GM23338 (cell line): ENCODE measurements at regions not wholly inside any gene's neighbourhood (a gene's known extent, or its start where the extent isn't known, plus 50 kb on each side); places are given as distances from the start of the nearest gene placed in this dataset.

ENCODE experiments used
- ATAC-seq: fragments of 200-7000 bp; cut with Tn5 transposase; 3 replicates; pipeline ENCODE4 v1.9.1; 2020
- DNase-seq: peaks from one replicate; pipeline ENCODE4 v3.0.0-alpha.2; 2015; ENCODE audit warnings: low spot score
- H2AFZ ChIP-seq: fragments of 200-600 bp; sonication (generic); 2 replicates; pipeline ENCODE4 v1.8.0; 2016; ENCODE audit warnings: antibody characterized with exemption, mild to moderate bottlenecking, moderate library complexity
- H3F3A ChIP-seq: fragments of 200-600 bp; sonication (generic); replicated peaks from 2 replicates; pipeline ENCODE4 v1.8.0; 2017; ENCODE audit warnings: antibody characterized with exemption, mixed run types, low read depth
- H3K27ac ChIP-seq: fragments of 200-600 bp; sonication (generic); 2 replicates; pipeline ENCODE4 v1.6.1; 2016; ENCODE audit warnings: low read depth
- H3K27me3 ChIP-seq: fragments of 200-600 bp; sonication (generic); 2 replicates; pipeline ENCODE4 v1.8.0; 2016; ENCODE audit warnings: mild to moderate bottlenecking, mixed run types, moderate library complexity; ENCODE audit not compliant: insufficient read depth
- H3K36me3 ChIP-seq: fragments of 200-600 bp; sonication (generic); 2 replicates; pipeline ENCODE4 v1.8.0; 2016; ENCODE audit warnings: mild to moderate bottlenecking; ENCODE audit not compliant: insufficient read depth
- H3K4me1 ChIP-seq: fragments of 200-600 bp; sonication (generic); 2 replicates; pipeline ENCODE4 v1.8.0; 2016; ENCODE audit warnings: mild to moderate bottlenecking, moderate library complexity; ENCODE audit not compliant: insufficient read depth
- H3K4me2 ChIP-seq: fragments of 200-600 bp; sonication (generic); 2 replicates; pipeline ENCODE4 v1.7.1; 2017; ENCODE audit warnings: mixed run types
- H3K4me3 ChIP-seq: fragments of 200-600 bp; sonication (generic); 2 replicates; pipeline ENCODE4 v1.6.1; 2016; ENCODE audit warnings: mixed run types
- H3K79me2 ChIP-seq: fragments of 200-600 bp; sonication (generic); replicated peaks from 2 replicates; pipeline ENCODE4 v1.8.0; 2017; ENCODE audit warnings: mild to moderate bottlenecking; ENCODE audit not compliant: insufficient read depth
- H3K9me2 ChIP-seq: fragments of 200-600 bp; sonication (generic); 2 replicates; pipeline ENCODE4 v1.8.0; 2017; ENCODE audit not compliant: insufficient read depth
- H4K20me1 ChIP-seq: fragments of 200-600 bp; sonication (generic); replicated peaks from 2 replicates; pipeline ENCODE4 v1.8.0; 2017; ENCODE audit warnings: mild to moderate bottlenecking; ENCODE audit not compliant: insufficient read depth
- H3K27ac Mint-ChIP-seq: 2 replicates; pipeline ENCODE4 v1.8.0; 2020; ENCODE audit warnings: inconsistent platforms, mild to moderate bottlenecking, moderate library complexity, mixed read lengths
- H3K27me3 Mint-ChIP-seq: 3 replicates; pipeline ENCODE4 v1.8.0; 2022; ENCODE audit warnings: low read depth, mild to moderate bottlenecking, moderate library complexity, mixed read lengths, inconsistent platforms; ENCODE audit not compliant: insufficient read depth, poor library complexity
- H3K36me3 Mint-ChIP-seq: 3 replicates; pipeline ENCODE4 v1.8.0; 2021; ENCODE audit warnings: low read depth, mild to moderate bottlenecking, inconsistent platforms, moderate library complexity, mixed read lengths
- H3K4me1 Mint-ChIP-seq: 3 replicates; pipeline ENCODE4 v1.8.0; 2020; ENCODE audit warnings: mild to moderate bottlenecking, inconsistent platforms, mixed read lengths
- H3K4me3 Mint-ChIP-seq: 3 replicates; pipeline ENCODE4 v1.8.0; 2021; ENCODE audit warnings: moderate library complexity, mild to moderate bottlenecking, inconsistent platforms, mixed read lengths
- H3K9me3 Mint-ChIP-seq: 3 replicates; pipeline ENCODE4 v1.8.0; 2020; ENCODE audit warnings: moderate library complexity, mild to moderate bottlenecking, inconsistent platforms, mixed read lengths
- CREB1 ChIP-seq: fragments of 250-450 bp; sonication (Bioruptor Pico); IDR thresholded peaks from 2 replicates; pipeline ENCODE4 v1.5.0; 2020; ENCODE audit warnings: low read depth, mild to moderate bottlenecking, moderate library complexity
- CTCF ChIP-seq, 2 experiments: fragments of 200-600 bp in 1 of 2; sonication (generic) in 1 of 2; conservative IDR thresholded peaks; 2 replicates each; pipeline versions ENCODE4 v1.5.1 to v1.6.1; 2016 to 2017; ENCODE audit warnings: antibody characterized with exemption in 2 of 2, low read depth in 2 of 2, mild to moderate bottlenecking in 2 of 2, moderate library complexity in 1 of 2
- ETS1 ChIP-seq: IDR thresholded peaks from 2 replicates; pipeline ENCODE4 v1.6.1; 2016; ENCODE audit warnings: antibody characterized with exemption
- EZH2 ChIP-seq: fragments of 200-600 bp; sonication (generic); IDR thresholded peaks from one replicate; pipeline ENCODE4 v1.8.0; 2017; ENCODE audit warnings: antibody characterized with exemption, mild to moderate bottlenecking, low read depth; ENCODE audit not compliant: unreplicated experiment
- EZH2phosphoT487 ChIP-seq: fragments of 200-600 bp; sonication (generic); IDR thresholded peaks from one replicate; pipeline ENCODE4 v1.8.1; 2018; ENCODE audit warnings: antibody characterized with exemption; ENCODE audit not compliant: unreplicated experiment
- JUNB ChIP-seq: IDR thresholded peaks from one replicate; pipeline ENCODE4 v1.6.1; 2016; ENCODE audit warnings: antibody characterized with exemption; ENCODE audit not compliant: unreplicated experiment
- NANOG ChIP-seq: IDR thresholded peaks from 2 replicates; pipeline ENCODE4 v1.6.1; 2016; ENCODE audit warnings: antibody characterized with exemption, borderline replicate concordance
- POLR2AphosphoS5 ChIP-seq: IDR thresholded peaks from 2 replicates; pipeline ENCODE4 v1.6.1; 2016; ENCODE audit warnings: antibody characterized with exemption, low read depth
- REST ChIP-seq: IDR thresholded peaks from one replicate; pipeline ENCODE4 v1.6.1; 2018; ENCODE audit warnings: antibody characterized with exemption; ENCODE audit not compliant: unreplicated experiment
- STAT1 ChIP-seq: IDR thresholded peaks from one replicate; pipeline ENCODE4 v1.6.1; 2016; ENCODE audit warnings: antibody characterized with exemption; ENCODE audit not compliant: unreplicated experiment
- ZNF114 ChIP-seq: fragments of 250-450 bp; sonication (Bioruptor Pico); IDR thresholded peaks from 2 replicates; pipeline ENCODE4 v1.5.0; 2020; ENCODE audit warnings: mild to moderate bottlenecking, moderate library complexity
- ZNF331 ChIP-seq: fragments of 250-450 bp; sonication (Bioruptor Pico); IDR thresholded peaks from 2 replicates; pipeline ENCODE4 v1.5.0; 2020; ENCODE audit warnings: low read depth, mild to moderate bottlenecking, moderate library complexity
- ZNF462 ChIP-seq: fragments of 250-450 bp; sonication (Bioruptor Pico); IDR thresholded peaks from 2 replicates; pipeline ENCODE4 v1.5.0; 2020; ENCODE audit warnings: mild to moderate bottlenecking, moderate library complexity

- no peaks in the 10 kb centered on the region for H3K79me2 ChIP-seq
- Mint-ChIP-seq H3K4me3 (no peak overlapping the region), H3K4me1 (0 out of 3 replicates have a peak, but pooled peaks cover 2% of the 10 kb centered on the region), H3K36me3 (no peaks in the 10 kb centered on the region; the same call in 1 of the 3 replicates), H3K9me3 (peaks cover 15% of the 10 kb centered on the region), H3K27me3 (no peaks in the 10 kb centered on the region), H3K27ac (no peak overlapping the region)
- H3F3A ChIP-seq, result no peaks in the 10 kb centered on the region
- H3K27ac ChIP-seq, result no peak overlapping the region
- H3K36me3 ChIP-seq, result no peaks in the 10 kb centered on the region
- H3K4me1 ChIP-seq, result no peaks in the 10 kb centered on the region
- ATAC-seq (peak; percentile 45), DNase-seq (no peak)
- H3K4me2 ChIP-seq, result no peak overlapping the region
- peak overlapping the region; percentile 52 for H2AFZ ChIP-seq
- H4K20me1 ChIP-seq, result no peaks in the 10 kb centered on the region
- H3K4me3 ChIP-seq, result no peak overlapping the region
- TF ChIP-seq POLR2AphosphoS5, result no peak
- no peak for TF ChIP-seq ZNF114 (CRISPR knock-in tag)
- no peak for TF ChIP-seq JUNB
- TF ChIP-seq REST, result no peak
- TF ChIP-seq STAT1, result no peak
- no peak for TF ChIP-seq EZH2phosphoT487
- TF ChIP-seq NANOG, result no peak
- TF ChIP-seq ZNF331 (CRISPR knock-in tag), result no peak
- TF ChIP-seq CREB1 (CRISPR knock-in tag), result no peak
- TF ChIP-seq ZNF462 (CRISPR knock-in tag), result no peak
- no peak for TF ChIP-seq ETS1
- TF ChIP-seq CTCF (conservative IDR thresholded peaks at IDR 0.05; ENCODE audit: low read depth in 2 of 2), result no peak
- TF ChIP-seq EZH2, result no peak
- no peaks in the 10 kb centered on the region for H3K27me3 ChIP-seq
- H3K9me2 ChIP-seq, result peaks cover 3% of the 10 kb centered on the region
These were observed 268.6 kb downstream of the KLF6 start for GRCh38 chr10:3516234-3516922.
